Gastroesophageal sphincter (tissue), 4 donors: ENCODE measurements at regions not wholly inside any gene's neighbourhood (a gene's known extent, or its start where the extent isn't known, plus 50 kb on each side); places are given as distances from the start of the nearest gene placed in this dataset.

Source experiments
- ATAC-seq: fragments of 150-250 bp; one replicate; pipeline ENCODE4 v1.9.1; 2016; ENCODE audit warnings: mild to moderate bottlenecking, moderate library complexity
- H3K27ac ChIP-seq, 4 donors: fragments of 200-600 bp; sonication (generic) in 3 of 4; 1 replicate in 3 of 4; 2 replicates in 1 of 4; pipeline ENCODE4 v1.5.1; 2016 to 2019
- H3K27me3 ChIP-seq: fragments of 200-600 bp; sonication (generic); one replicate; pipeline ENCODE4 v1.5.1; 2019
- H3K36me3 ChIP-seq, 2 donors: fragments of 200-600 bp; sonication (generic); one replicate each; pipeline ENCODE4 v1.5.1; 2019; ENCODE audit warnings: control low read depth in 1 of 2
- H3K4me1 ChIP-seq, 3 donors: fragments of 200-600 bp; sonication (generic); 1 replicate in 2 of 3; 2 replicates in 1 of 3; pipeline ENCODE4 v1.5.1; 2016 to 2019; ENCODE audit warnings: control low read depth in 2 of 3
- H3K4me3 ChIP-seq, 2 donors: fragments of 200-600 bp; sonication (generic); one replicate each; pipeline ENCODE4 v1.5.1; 2019; ENCODE audit warnings: mild to moderate bottlenecking in 1 of 2, moderate library complexity in 1 of 2
- H3K9me3 ChIP-seq, 3 donors: fragments of 200-600 bp; sonication (generic); one replicate each; pipeline ENCODE4 v1.5.1; 2017 to 2019; ENCODE audit warnings: control low read depth in 2 of 3
- CTCF ChIP-seq, 4 experiments: fragments of 200-600 bp in 2 of 4; fragments of 450-650 bp in 2 of 4; sonication (generic) in 1 of 4; IDR thresholded peaks; one replicate each; pipeline ENCODE4 v1.5.1; 2017 to 2019; ENCODE audit warnings: antibody characterized with exemption in 4 of 4, mild to moderate bottlenecking in 2 of 4, moderate library complexity in 2 of 4
- EP300 ChIP-seq: sonication (generic); formaldehyde crosslinking; IDR thresholded peaks from one replicate; pipeline ENCODE4 v1.6.1; 2017; ENCODE audit warnings: antibody characterized with exemption, mild to moderate bottlenecking
- POLR2A ChIP-seq, 2 donors: fragments of 450-650 bp; IDR thresholded peaks; one replicate each; pipeline ENCODE4 v1.6.1; 2017; ENCODE audit warnings: antibody characterized with exemption in 2 of 2, mild to moderate bottlenecking in 2 of 2, moderate library complexity in 1 of 2
- POLR2AphosphoS5 ChIP-seq: sonication (generic); formaldehyde crosslinking; IDR thresholded peaks from one replicate; pipeline ENCODE4 v1.6.1; 2017; ENCODE audit warnings: antibody characterized with exemption
- WGBS, 2 donors: methylation state at CpG; one replicate each; pipeline ENCODE4 v1.1.5; 2018; ENCODE audit warnings: low coverage in 1 of 2; 5-methylcytosine and 5-hydroxymethylcytosine counted together

- H3K9me3 ChIP-seq = no peaks in the 10 kb centered on the region
- no peaks in the 10 kb centered on the region for H3K27me3 ChIP-seq
- no peak overlapping the region for H3K4me3 ChIP-seq
- TF ChIP-seq CTCF (IDR thresholded peaks at IDR 0.05) (no peak), POLR2AphosphoS5 (no peak), POLR2A (IDR thresholded peaks at IDR 0.05) (no peak), EP300 (no peak)
- H3K36me3 ChIP-seq = no peaks in the 10 kb centered on the region
- no peak overlapping the region for H3K27ac ChIP-seq
- no peak for ATAC-seq
- no peaks in the 10 kb centered on the region for H3K4me1 ChIP-seq
Observed at GRCh38 chr11:106420686-106421085, 343.2 kb downstream of the AASDHPPT start.

DNA sequence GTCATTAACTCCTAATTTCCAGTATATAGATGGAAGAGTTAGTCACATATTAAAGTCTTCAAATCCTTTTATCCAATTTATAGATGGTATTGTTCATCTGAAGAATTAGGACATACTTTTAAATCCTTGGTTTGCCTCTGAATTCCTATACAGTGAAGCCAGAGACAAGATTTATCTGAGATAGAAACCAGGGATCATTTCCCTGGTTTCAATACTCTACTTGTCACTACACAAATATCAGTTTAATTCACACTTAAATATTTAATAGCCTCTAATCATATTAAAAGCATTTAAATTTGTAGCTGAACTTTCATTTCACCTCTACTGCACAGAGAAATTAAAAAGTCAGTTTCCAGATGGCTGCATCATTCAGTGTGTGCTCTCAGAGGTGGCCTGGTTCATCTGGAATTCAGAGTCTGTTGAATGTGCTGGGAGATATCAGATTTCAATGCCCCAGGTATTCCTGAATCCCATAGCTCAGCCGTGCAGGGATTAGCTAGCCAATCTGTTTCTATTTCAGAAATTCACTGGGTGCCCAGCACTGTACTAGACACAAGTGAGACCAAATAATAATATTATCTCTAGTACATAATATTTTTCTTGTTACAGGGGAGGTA is 344.3 kb downstream of the AASDHPPT start:
- Histone ChIP-seq H3K27ac (no peak overlapping the region), H3K4me1 (no peaks in the 10 kb centered on the region), H3K9me3 (no peaks in the 10 kb centered on the region), H3K27me3 (no peaks in the 10 kb centered on the region), H3K4me3 (no peak overlapping the region), H3K36me3 (no peaks in the 10 kb centered on the region)
- TF ChIP-seq POLR2A (IDR thresholded peaks at IDR 0.05) (no peak), EP300 (no peak), CTCF (IDR thresholded peaks at IDR 0.05) (no peak), POLR2AphosphoS5 (no peak)
- no peak for ATAC-seq
- WGBS, 2 donors = 18 to 50% methylated on average over 1 of the region's 1 CpG

GRCh38 chr11:106422583-106422982 is 345.1 kb downstream of the AASDHPPT start:
- no peak overlapping the region for H3K4me3 ChIP-seq
- H3K4me1 ChIP-seq = no peaks in the 10 kb centered on the region
- no peak overlapping the region for H3K27ac ChIP-seq
- no peaks in the 10 kb centered on the region for H3K27me3 ChIP-seq
- no peaks in the 10 kb centered on the region for H3K9me3 ChIP-seq
- TF ChIP-seq EP300 (no peak), POLR2A (IDR thresholded peaks at IDR 0.05) (no peak), CTCF (IDR thresholded peaks at IDR 0.05) (no peak), POLR2AphosphoS5 (no peak)
- 85 to 88% methylated on average over 1 of the region's 3 CpGs for WGBS, 2 donors
- no peaks in the 10 kb centered on the region for H3K36me3 ChIP-seq
- no peak for ATAC-seq

DNA sequence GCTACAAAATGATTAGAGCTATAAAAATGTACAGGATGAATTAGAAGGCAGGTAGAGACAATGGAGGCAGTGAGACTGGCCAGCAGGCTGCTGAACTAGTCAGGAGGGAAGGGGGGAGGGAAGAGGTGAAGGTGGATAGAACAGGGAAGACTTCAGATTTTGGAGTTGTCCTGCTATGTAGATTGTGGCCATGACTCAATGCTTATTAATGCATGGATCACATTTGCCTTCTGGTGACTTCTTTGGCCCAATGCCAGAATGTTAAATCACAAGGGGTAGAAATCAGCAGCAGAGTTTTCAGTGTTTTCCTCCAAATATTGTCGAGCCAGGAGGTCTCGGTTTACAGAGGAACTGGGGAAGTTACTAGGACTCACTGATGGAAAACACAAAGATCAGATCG is 346.6 kb downstream of the AASDHPPT start:
- H3K4me1 ChIP-seq = no peaks in the 10 kb centered on the region
- ATAC-seq = no peak
- no peak overlapping the region for H3K4me3 ChIP-seq
- no peaks in the 10 kb centered on the region for H3K9me3 ChIP-seq
- H3K27ac ChIP-seq = no peak overlapping the region
- no peaks in the 10 kb centered on the region for H3K36me3 ChIP-seq
- TF ChIP-seq POLR2A (IDR thresholded peaks at IDR 0.05) = no peak
- TF ChIP-seq CTCF (IDR thresholded peaks at IDR 0.05) = no peak
- no peak for TF ChIP-seq EP300
- TF ChIP-seq POLR2AphosphoS5 = no peak
- 53 to 93% methylated on average over 2 to 3 of the region's 3 CpGs for WGBS, 2 donors
- no peaks in the 10 kb centered on the region for H3K27me3 ChIP-seq

GRCh38 chr11:106425819-106426218 is 348.4 kb downstream of the AASDHPPT start:
- no peaks in the 10 kb centered on the region for H3K9me3 ChIP-seq
- WGBS, 2 donors = 92 to 98% methylated on average over 2 of the region's 2 CpGs
- no peaks in the 10 kb centered on the region for H3K36me3 ChIP-seq
- no peaks in the 10 kb centered on the region for H3K4me1 ChIP-seq
- H3K27ac ChIP-seq = no peak overlapping the region
- no peak for ATAC-seq
- TF ChIP-seq POLR2AphosphoS5 (no peak), EP300 (no peak), CTCF (IDR thresholded peaks at IDR 0.05) (no peak)
- H3K27me3 ChIP-seq = no peaks in the 10 kb centered on the region
- no peak overlapping the region for H3K4me3 ChIP-seq
